Astrocyte (in vitro differentiated cells and primary cell): ENCODE measurements at regions not wholly inside any gene's neighbourhood (a gene's known extent, or its start where the extent isn't known, plus 50 kb on each side); places are given as distances from the start of the nearest gene placed in this dataset.

Experiments used
- DNase-seq: peaks from one replicate; pipeline ENCODE4 v3.0.0-alpha.2; 2010; ENCODE audit warnings: low read depth
- FAIRE-seq: peaks from 2 replicates; lab custom pipeline; 2011; peaks lifted over from hg19 to GRCh38; lab: Jason Lieb, UNC
- H2AFZ ChIP-seq: 2 replicates; pipeline ENCODE4 v1.6.0; 2012; ENCODE audit warnings: low read depth, low read length, inconsistent platforms
- H3K27ac ChIP-seq: 2 replicates; pipeline ENCODE4 v1.5.1; 2011; ENCODE audit warnings: low read depth, low read length, inconsistent platforms
- H3K27me3 ChIP-seq: 2 replicates; pipeline ENCODE4 v1.6.0; 2011; ENCODE audit warnings: low read length, inconsistent platforms; ENCODE audit not compliant: insufficient read depth
- H3K36me3 ChIP-seq: 2 replicates; pipeline ENCODE4 v1.5.1; 2011; ENCODE audit warnings: low read length, inconsistent platforms; ENCODE audit not compliant: insufficient read depth
- H3K4me1 ChIP-seq: 2 replicates; pipeline ENCODE4 v1.5.1; 2011; ENCODE audit warnings: low read length, inconsistent platforms; ENCODE audit not compliant: insufficient read depth
- H3K4me2 ChIP-seq: 2 replicates; pipeline ENCODE4 v1.6.0; 2012; ENCODE audit warnings: low read length, inconsistent platforms
- H3K4me3 ChIP-seq: 2 replicates; pipeline ENCODE4 v1.5.1; 2011; ENCODE audit warnings: low read depth, mild to moderate bottlenecking, low read length, inconsistent platforms; ENCODE audit not compliant: insufficient read depth
- H3K79me2 ChIP-seq: 2 replicates; pipeline ENCODE4 v1.6.0; 2012; ENCODE audit warnings: mild to moderate bottlenecking, low read length, inconsistent platforms; ENCODE audit not compliant: insufficient read depth
- H3K9ac ChIP-seq: 2 replicates; pipeline ENCODE4 v1.6.0; 2012; ENCODE audit warnings: mild to moderate bottlenecking, low read length, inconsistent platforms
- H3K9me3 ChIP-seq: 2 replicates; pipeline ENCODE4 v1.5.1; 2012; ENCODE audit warnings: low read depth, mild to moderate bottlenecking, low read length, inconsistent platforms; ENCODE audit not compliant: insufficient read depth
- H4K20me1 ChIP-seq: 2 replicates; pipeline ENCODE4 v1.6.0; 2012; ENCODE audit warnings: low read length, inconsistent platforms; ENCODE audit not compliant: insufficient read depth
- H3K27ac Mint-ChIP-seq: one replicate; pipeline ENCODE4 v1.8.0; 2021; ENCODE audit warnings: mild to moderate bottlenecking, mixed read lengths; ENCODE audit not compliant: unreplicated experiment
- H3K27me3 Mint-ChIP-seq: one replicate; pipeline ENCODE4 v1.8.0; 2021; ENCODE audit warnings: low read depth, mixed read lengths; ENCODE audit not compliant: unreplicated experiment
- H3K36me3 Mint-ChIP-seq: one replicate; pipeline ENCODE4 v1.8.0; 2021; ENCODE audit warnings: low read depth, mixed read lengths; ENCODE audit not compliant: unreplicated experiment
- H3K4me1 Mint-ChIP-seq: one replicate; pipeline ENCODE4 v1.8.0; 2021; ENCODE audit warnings: low read depth, mixed read lengths; ENCODE audit not compliant: unreplicated experiment
- H3K4me3 Mint-ChIP-seq: one replicate; pipeline ENCODE4 v1.8.0; 2021; ENCODE audit warnings: mild to moderate bottlenecking, moderate library complexity, mixed read lengths; ENCODE audit not compliant: unreplicated experiment
- H3K9me3 Mint-ChIP-seq: one replicate; pipeline ENCODE4 v1.8.0; 2021; ENCODE audit warnings: mild to moderate bottlenecking, mixed read lengths; ENCODE audit not compliant: unreplicated experiment
- EZH2 ChIP-seq: IDR thresholded peaks from 2 replicates; pipeline ENCODE4 v1.6.1; 2012; ENCODE audit warnings: mild to moderate bottlenecking, low read length, inconsistent platforms; ENCODE audit not compliant: insufficient read depth
- TF ChIP-seq, protein P1 (sequence below): IDR thresholded peaks from 2 replicates; pipeline ENCODE4 v1.5.1; 2011; ENCODE audit warnings: low read depth, mild to moderate bottlenecking, inconsistent platforms, low read length, moderate library complexity; ENCODE audit not compliant: insufficient read depth

DNA sequence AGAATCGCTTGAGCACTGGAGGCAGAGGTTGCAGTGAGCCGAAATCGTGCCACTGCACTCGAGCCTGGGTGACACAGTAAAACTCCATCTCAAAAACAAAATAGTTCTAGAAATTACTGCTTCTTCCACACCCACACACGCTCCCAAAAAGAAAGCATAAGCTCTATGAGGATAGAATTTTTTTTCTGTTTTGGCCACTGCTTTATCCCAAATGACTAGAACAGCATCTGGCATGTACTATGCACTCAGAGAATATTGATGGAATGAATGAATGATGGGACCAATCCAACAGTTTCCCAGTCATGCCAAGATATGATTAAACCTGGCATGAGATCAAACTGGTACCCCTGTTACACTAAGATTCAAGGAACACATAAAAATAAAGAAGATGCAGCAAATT lies 455.4 kb upstream of the CHAC2 start:
- TF ChIP-seq, protein P1, sequence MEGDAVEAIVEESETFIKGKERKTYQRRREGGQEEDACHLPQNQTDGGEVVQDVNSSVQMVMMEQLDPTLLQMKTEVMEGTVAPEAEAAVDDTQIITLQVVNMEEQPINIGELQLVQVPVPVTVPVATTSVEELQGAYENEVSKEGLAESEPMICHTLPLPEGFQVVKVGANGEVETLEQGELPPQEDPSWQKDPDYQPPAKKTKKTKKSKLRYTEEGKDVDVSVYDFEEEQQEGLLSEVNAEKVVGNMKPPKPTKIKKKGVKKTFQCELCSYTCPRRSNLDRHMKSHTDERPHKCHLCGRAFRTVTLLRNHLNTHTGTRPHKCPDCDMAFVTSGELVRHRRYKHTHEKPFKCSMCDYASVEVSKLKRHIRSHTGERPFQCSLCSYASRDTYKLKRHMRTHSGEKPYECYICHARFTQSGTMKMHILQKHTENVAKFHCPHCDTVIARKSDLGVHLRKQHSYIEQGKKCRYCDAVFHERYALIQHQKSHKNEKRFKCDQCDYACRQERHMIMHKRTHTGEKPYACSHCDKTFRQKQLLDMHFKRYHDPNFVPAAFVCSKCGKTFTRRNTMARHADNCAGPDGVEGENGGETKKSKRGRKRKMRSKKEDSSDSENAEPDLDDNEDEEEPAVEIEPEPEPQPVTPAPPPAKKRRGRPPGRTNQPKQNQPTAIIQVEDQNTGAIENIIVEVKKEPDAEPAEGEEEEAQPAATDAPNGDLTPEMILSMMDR = no peak
- no peak for TF ChIP-seq EZH2
- H3K4me2 ChIP-seq = no peak overlapping the region
- no peaks in the 10 kb centered on the region for H3K9me3 ChIP-seq
- H3K36me3 Mint-ChIP-seq = peaks cover 1% of the 10 kb centered on the region
- H3K4me3 Mint-ChIP-seq = no peak overlapping the region
- no peaks in the 10 kb centered on the region for H3K9me3 Mint-ChIP-seq
- H3K9ac ChIP-seq = no peak overlapping the region
- no peaks in the 10 kb centered on the region for H3K79me2 ChIP-seq
- peak overlapping the region; percentile 45 for H3K27ac Mint-ChIP-seq
- H3K27me3 Mint-ChIP-seq = no peaks in the 10 kb centered on the region
- no peaks in the 10 kb centered on the region for H3K36me3 ChIP-seq
- no peak for FAIRE-seq
- H3K4me1 ChIP-seq = no peaks in the 10 kb centered on the region
- no peak for DNase-seq
- H3K27ac ChIP-seq = no peak overlapping the region
- H3K27me3 ChIP-seq = no peaks in the 10 kb centered on the region
- peaks cover 12% of the 10 kb centered on the region for H3K4me1 Mint-ChIP-seq
- no peaks in the 10 kb centered on the region for H4K20me1 ChIP-seq
- H3K4me3 ChIP-seq = no peak overlapping the region
- no peak overlapping the region for H2AFZ ChIP-seq

DNA sequence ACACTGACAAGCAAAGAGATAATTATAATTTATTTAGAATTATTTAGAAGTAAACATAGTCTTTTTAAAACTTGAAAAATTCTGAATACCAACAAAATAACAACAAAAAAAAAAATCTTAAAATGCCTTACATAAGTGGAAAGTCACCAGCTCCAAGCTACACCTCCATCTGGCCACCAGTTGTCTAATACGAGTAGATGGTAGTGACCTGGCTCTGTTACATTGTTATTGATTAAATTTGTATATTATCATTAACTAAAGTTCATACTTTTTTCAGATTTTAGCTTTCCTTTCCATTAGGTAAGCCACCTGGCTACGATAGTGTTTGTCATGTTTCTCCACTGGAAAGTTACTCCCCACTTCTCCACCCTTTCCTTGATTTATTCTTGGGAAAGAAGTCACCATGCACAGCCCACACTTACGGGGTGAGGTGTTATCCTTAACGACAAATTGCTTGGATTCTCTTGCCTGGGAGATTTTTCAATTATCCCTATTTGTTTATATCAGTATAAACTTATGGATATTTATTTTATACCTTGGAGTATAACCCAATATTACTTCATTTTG lies 464.5 kb upstream of the CHAC2 start:
- no peak overlapping the region for H3K4me2 ChIP-seq
- H3K36me3 ChIP-seq = no peaks in the 10 kb centered on the region
- DNase-seq (no peak), FAIRE-seq (no peak)
- no peak overlapping the region for H3K9ac ChIP-seq
- no peak overlapping the region for H3K4me3 Mint-ChIP-seq
- H3K27me3 Mint-ChIP-seq = no peaks in the 10 kb centered on the region
- no peak overlapping the region for H3K4me3 ChIP-seq
- no peaks in the 10 kb centered on the region for H4K20me1 ChIP-seq
- TF ChIP-seq, protein P1 = no peak
- no peak for TF ChIP-seq EZH2
- H3K27ac Mint-ChIP-seq = no peak overlapping the region
- H3K27me3 ChIP-seq = no peaks in the 10 kb centered on the region
- no peaks in the 10 kb centered on the region for H3K79me2 ChIP-seq
- no peak overlapping the region for H3K27ac ChIP-seq
- no peaks in the 10 kb centered on the region for H3K4me1 Mint-ChIP-seq
- no peaks in the 10 kb centered on the region for H3K4me1 ChIP-seq
- H3K9me3 Mint-ChIP-seq = no peaks in the 10 kb centered on the region
- H3K36me3 Mint-ChIP-seq = no peaks in the 10 kb centered on the region
- no peak overlapping the region for H2AFZ ChIP-seq
- H3K9me3 ChIP-seq = no peaks in the 10 kb centered on the region

DNA sequence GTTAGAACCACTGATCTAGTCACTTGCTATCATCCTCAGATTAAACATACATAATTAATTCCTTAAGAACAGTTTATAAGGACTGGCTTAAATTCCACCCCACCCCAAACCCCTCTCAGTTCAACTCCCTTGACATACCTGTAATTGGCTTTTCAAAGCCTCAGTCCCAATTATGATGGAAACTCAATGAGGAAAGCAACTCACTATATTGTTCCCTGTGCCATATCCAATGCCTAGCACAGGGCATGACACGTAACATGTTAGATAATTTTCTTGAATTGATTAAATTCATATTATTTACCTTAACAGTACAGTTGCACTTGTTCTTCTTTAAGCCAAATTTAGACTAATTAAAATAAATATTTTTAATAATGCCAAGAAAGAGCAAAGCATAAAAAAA lies 465.1 kb upstream of the CHAC2 start:
- Histone ChIP-seq H3K27me3 (no peaks in the 10 kb centered on the region), H3K79me2 (no peaks in the 10 kb centered on the region), H3K9me3 (no peaks in the 10 kb centered on the region), H3K36me3 (no peaks in the 10 kb centered on the region), H3K4me3 (no peak overlapping the region), H3K4me2 (no peak overlapping the region), H2AFZ (no peak overlapping the region), H3K27ac (no peak overlapping the region), H3K9ac (no peak overlapping the region), H4K20me1 (no peaks in the 10 kb centered on the region), H3K4me1 (no peaks in the 10 kb centered on the region)
- Mint-ChIP-seq H3K4me1 (no peaks in the 10 kb centered on the region), H3K9me3 (no peaks in the 10 kb centered on the region), H3K36me3 (no peaks in the 10 kb centered on the region), H3K27me3 (no peaks in the 10 kb centered on the region), H3K4me3 (no peak overlapping the region), H3K27ac (no peak overlapping the region)
- FAIRE-seq = no peak
- no peak for DNase-seq
- TF ChIP-seq, protein P1 = no peak
- no peak for TF ChIP-seq EZH2
